LNCAP (cell line): ENCODE measurements at regions not wholly inside any gene's neighbourhood (a gene's known extent, or its start where the extent isn't known, plus 50 kb on each side); places are given as distances from the start of the nearest gene placed in this dataset.

Source experiments
- CTCF ChIP-seq: fragments of 450-650 bp; IDR thresholded peaks from 2 replicates; pipeline ENCODE4 v1.5.1; 2017; ENCODE audit warnings: mild to moderate bottlenecking

GRCh38 chr1:208314431-208314830 lies 70.2 kb upstream of the PLXNA2 start:
- TF ChIP-seq CTCF = no peak

- no peak for TF ChIP-seq CTCF
Measured at GRCh38 chr1:208318150-208318734, 74.1 kb upstream of the PLXNA2 start.

- no peak for TF ChIP-seq CTCF
Measured at GRCh38 chr1:208324005-208324404, 79.8 kb upstream of the PLXNA2 start.

- no peak for TF ChIP-seq CTCF
Measured at GRCh38 chr1:208326033-208326432, 81.8 kb upstream of the PLXNA2 start.

- TF ChIP-seq CTCF = no peak
Measured at GRCh38 chr1:208329300-208329699, 85.1 kb upstream of the PLXNA2 start.

GRCh38 chr1:208332036-208332773 lies 88.0 kb upstream of the PLXNA2 start:
- no peak for TF ChIP-seq CTCF

- no peak for TF ChIP-seq CTCF
Measured at GRCh38 chr1:208332774-208333126, 88.6 kb upstream of the PLXNA2 start.

- TF ChIP-seq CTCF = no peak
Measured at GRCh38 chr1:208333676-208334075, 89.5 kb upstream of the PLXNA2 start.
